Dermis blood vessel endothelial cell (primary cell): ENCODE measurements at regions not wholly inside any gene's neighbourhood (a gene's known extent, or its start where the extent isn't known, plus 50 kb on each side); places are given as distances from the start of the nearest gene placed in this dataset.
A peak's percentile ranks its signal among the peaks of the same experiment; 100 is the strongest.
"Not testable (repeated sequence)": the region's sequence is repeated elsewhere in the genome, so short reads cannot be mapped to it uniquely, and the experiment has no call there.

Experiments
- DNase-seq: peaks from one replicate; pipeline ENCODE4 v3.0.0; 2010

GRCh38 chr6:121596441-121596840, 161.0 kb downstream of the GJA1 start:
- no peak for DNase-seq

GRCh38 chr6:121597654-121598053, 162.2 kb downstream of the GJA1 start:
- DNase-seq, result no peak

- not testable (repeated sequence) for DNase-seq
These were observed 163.9 kb downstream of the GJA1 start for GRCh38 chr6:121599331-121599730.

GRCh38 chr6:121600389-121601168, 165.1 kb downstream of the GJA1 start:
- no peak for DNase-seq

- DNase-seq, result no peak
These were observed 168.0 kb downstream of the GJA1 start for GRCh38 chr6:121603486-121603885.

GRCh38 chr6:121607721-121608120, 172.3 kb downstream of the GJA1 start:
- DNase-seq, result no peak

- DNase-seq, result no peak
These were observed 172.8 kb downstream of the GJA1 start for GRCh38 chr6:121608270-121608669.

- DNase-seq, result no peak
These were observed 173.8 kb downstream of the GJA1 start for GRCh38 chr6:121609281-121609680.

- DNase-seq, result no peak
These were observed 177.5 kb downstream of the GJA1 start for GRCh38 chr6:121612927-121613326.

- no peak for DNase-seq
These were observed 178.7 kb downstream of the GJA1 start for GRCh38 chr6:121614115-121614514.

- peak; percentile 48 for DNase-seq
These were observed 180.0 kb downstream of the GJA1 start for GRCh38 chr6:121615493-121615892.

GRCh38 chr6:121616406-121616805, 181.0 kb downstream of the GJA1 start:
- no peak for DNase-seq

GRCh38 chr6:121617388-121617787, 181.9 kb downstream of the GJA1 start:
- no peak for DNase-seq

GRCh38 chr6:121619013-121619412, 183.6 kb downstream of the GJA1 start:
- no peak for DNase-seq

- DNase-seq, result no peak
These were observed 184.7 kb downstream of the GJA1 start for GRCh38 chr6:121619987-121620740.

GRCh38 chr6:121627761-121628160, 192.3 kb downstream of the GJA1 start:
- no peak for DNase-seq

GRCh38 chr6:121630716-121631115, 195.3 kb downstream of the GJA1 start:
- peak; percentile 82 for DNase-seq

- DNase-seq, result not testable (repeated sequence)
These were observed 196.3 kb downstream of the GJA1 start for GRCh38 chr6:121631752-121632151.

GRCh38 chr6:121633309-121633708, 197.9 kb downstream of the GJA1 start:
- no peak for DNase-seq

- not testable (repeated sequence) for DNase-seq
These were observed 199.1 kb downstream of the GJA1 start for GRCh38 chr6:121634586-121634985.

GRCh38 chr6:121635355-121635754, 199.9 kb downstream of the GJA1 start:
- no peak for DNase-seq

GRCh38 chr6:121636217-121636616, 200.8 kb downstream of the GJA1 start:
- DNase-seq, result not testable (repeated sequence)

GRCh38 chr6:121639021-121639420, 203.6 kb downstream of the GJA1 start:
- DNase-seq, result no peak

GRCh38 chr6:121641158-121641557, 205.7 kb downstream of the GJA1 start:
- DNase-seq, result no peak
